ENCODE measurements at regions not wholly inside any gene's neighbourhood (a gene's known extent, or its start where the extent isn't known, plus 50 kb on each side); places are given as distances from the start of the nearest gene placed in this dataset.
"Not testable (repeated sequence)": the region's sequence is repeated elsewhere in the genome, so short reads cannot be mapped to it uniquely, and the experiment has no call there.

DNA sequence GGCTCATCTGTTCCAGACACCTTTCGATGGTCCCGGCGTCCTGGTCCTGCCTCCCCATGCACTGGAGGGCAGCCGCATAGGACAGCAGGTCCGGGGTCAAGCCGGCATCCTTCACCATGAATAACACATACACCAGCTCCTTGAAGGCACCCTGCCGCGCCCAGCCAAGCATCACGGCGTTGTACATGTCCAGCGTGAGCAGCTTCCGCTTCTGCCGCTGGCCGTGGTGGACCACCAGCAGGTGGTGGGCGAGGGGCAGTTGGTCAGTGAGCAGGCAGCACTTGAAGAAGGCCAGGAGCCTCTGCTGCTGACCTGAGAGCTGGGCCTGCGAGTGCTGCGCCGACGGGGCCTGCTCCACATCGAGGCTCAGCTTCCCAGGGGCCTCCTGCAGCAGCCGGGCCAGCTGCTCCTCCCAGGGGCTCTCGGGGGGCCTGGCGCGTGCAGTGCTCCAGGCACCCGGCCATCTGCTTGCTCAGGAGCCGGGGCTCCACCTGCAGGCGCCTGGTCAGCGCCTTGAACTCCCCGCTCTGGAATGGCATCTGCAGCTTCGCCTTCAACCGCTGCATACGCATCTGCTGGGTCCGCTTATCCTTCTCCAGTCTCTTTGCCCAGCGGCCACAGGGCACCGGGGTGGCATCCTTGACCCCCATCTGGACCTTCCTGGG is 74.7 kb upstream of the MED13 start:
- not testable (repeated sequence) for TF ChIP-seq SP1 (IDR thresholded peaks at IDR 0.05); BHLHE40 (IDR thresholded peaks at IDR 0.05; ENCODE audit: borderline replicate concordance); FOXA1 (IDR thresholded peaks at IDR 0.05); L3MBTL2 (conservative IDR thresholded peaks at IDR 0.05); SUZ12 (IDR thresholded peaks at IDR 0.05); TARDBP (IDR thresholded peaks at IDR 0.05); FOXM1 (IDR thresholded peaks at IDR 0.05; ENCODE audit: borderline replicate concordance); NFRKB (IDR thresholded peaks at IDR 0.05); ELF4 (IDR thresholded peaks at IDR 0.05); FOXK2 (IDR thresholded peaks at IDR 0.05); ARNT (IDR thresholded peaks at IDR 0.05)
- TF ChIP-seq, protein P1, sequence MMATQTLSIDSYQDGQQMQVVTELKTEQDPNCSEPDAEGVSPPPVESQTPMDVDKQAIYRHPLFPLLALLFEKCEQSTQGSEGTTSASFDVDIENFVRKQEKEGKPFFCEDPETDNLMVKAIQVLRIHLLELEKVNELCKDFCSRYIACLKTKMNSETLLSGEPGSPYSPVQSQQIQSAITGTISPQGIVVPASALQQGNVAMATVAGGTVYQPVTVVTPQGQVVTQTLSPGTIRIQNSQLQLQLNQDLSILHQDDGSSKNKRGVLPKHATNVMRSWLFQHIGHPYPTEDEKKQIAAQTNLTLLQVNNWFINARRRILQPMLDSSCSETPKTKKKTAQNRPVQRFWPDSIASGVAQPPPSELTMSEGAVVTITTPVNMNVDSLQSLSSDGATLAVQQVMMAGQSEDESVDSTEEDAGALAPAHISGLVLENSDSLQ (IDR thresholded peaks at IDR 0.05) = not testable (repeated sequence)
